ENCODE measurements at regions not wholly inside any gene's neighbourhood (a gene's known extent, or its start where the extent isn't known, plus 50 kb on each side); places are given as distances from the start of the nearest gene placed in this dataset.
"Not testable (repeated sequence)": the region's sequence is repeated elsewhere in the genome, so short reads cannot be mapped to it uniquely, and the experiment has no call there.

- DNase-seq (ENCODE audit: low spot score): no peak
Measured at GRCh38 chr3:5750874-5751640, 563.5 kb downstream of the EDEM1 start.

- DNase-seq (ENCODE audit: low spot score): no peak
Measured at GRCh38 chr3:5754602-5755001, 567.1 kb downstream of the EDEM1 start.

- no peak for DNase-seq (ENCODE audit: low spot score)
Measured at GRCh38 chr3:5756443-5756842, 568.9 kb downstream of the EDEM1 start.

- no peak for DNase-seq (ENCODE audit: low spot score)
Measured at GRCh38 chr3:5757213-5757804, 569.8 kb downstream of the EDEM1 start.

GRCh38 chr3:5758699-5759098 lies 571.2 kb downstream of the EDEM1 start:
- no peak for DNase-seq (ENCODE audit: low spot score)

GRCh38 chr3:5762506-5762905 lies 575.0 kb downstream of the EDEM1 start:
- no peak for DNase-seq (ENCODE audit: low spot score)

GRCh38 chr3:5766848-5767247 lies 579.3 kb downstream of the EDEM1 start:
- no peak for DNase-seq (ENCODE audit: low spot score)

GRCh38 chr3:5767304-5767703 lies 579.8 kb downstream of the EDEM1 start:
- DNase-seq (ENCODE audit: low spot score): no peak

- no peak for DNase-seq (ENCODE audit: low spot score)
Measured at GRCh38 chr3:5768281-5768945, 580.9 kb downstream of the EDEM1 start.

GRCh38 chr3:5769825-5770224 lies 582.3 kb downstream of the EDEM1 start:
- no peak for DNase-seq (ENCODE audit: low spot score)

- DNase-seq (ENCODE audit: low spot score): no peak
Measured at GRCh38 chr3:5774337-5774736, 586.8 kb downstream of the EDEM1 start.

- not testable (repeated sequence) for DNase-seq (ENCODE audit: low spot score)
Measured at GRCh38 chr3:5775100-5775499, 587.6 kb downstream of the EDEM1 start.

- no peak for DNase-seq (ENCODE audit: low spot score)
Measured at GRCh38 chr3:5784690-5785089, 597.2 kb downstream of the EDEM1 start.

- no peak for DNase-seq (ENCODE audit: low spot score)
Measured at GRCh38 chr3:5787861-5788488, 600.5 kb downstream of the EDEM1 start.

- no peak for DNase-seq (ENCODE audit: low spot score)
Measured at GRCh38 chr3:5788496-5788895, 601.0 kb downstream of the EDEM1 start.

- no peak for DNase-seq (ENCODE audit: low spot score)
Measured at GRCh38 chr3:5791558-5791957, 604.1 kb downstream of the EDEM1 start.

GRCh38 chr3:5796541-5796940 lies 609.0 kb downstream of the EDEM1 start:
- no peak for DNase-seq (ENCODE audit: low spot score)

- DNase-seq (ENCODE audit: low spot score): no peak
Measured at GRCh38 chr3:5798809-5799208, 611.3 kb downstream of the EDEM1 start.

GRCh38 chr3:5799398-5799797 lies 611.9 kb downstream of the EDEM1 start:
- no peak for DNase-seq (ENCODE audit: low spot score)

GRCh38 chr3:5800965-5801364 lies 613.5 kb downstream of the EDEM1 start:
- DNase-seq (ENCODE audit: low spot score): no peak

GRCh38 chr3:5806192-5806591 lies 618.7 kb downstream of the EDEM1 start:
- no peak for DNase-seq (ENCODE audit: low spot score)

GRCh38 chr3:5809586-5810246 lies 622.2 kb downstream of the EDEM1 start:
- DNase-seq (ENCODE audit: low spot score): no peak
